Lower leg skin (tissue), 3 donors: ENCODE measurements at regions not wholly inside any gene's neighbourhood (a gene's known extent, or its start where the extent isn't known, plus 50 kb on each side); places are given as distances from the start of the nearest gene placed in this dataset.

Source experiments
- POLR2A ChIP-seq, 2 donors: fragments of 450-650 bp; IDR thresholded peaks; one replicate each; pipeline ENCODE4 v1.6.1; 2016 to 2017; ENCODE audit warnings: antibody characterized with exemption in 2 of 2, mild to moderate bottlenecking in 1 of 2, moderate library complexity in 1 of 2
- TF ChIP-seq, protein P1 (sequence below), 3 donors: fragments of 450-650 bp; IDR thresholded peaks; one replicate each; pipeline ENCODE4 v1.5.1; 2016; ENCODE audit warnings: antibody characterized with exemption in 3 of 3, mild to moderate bottlenecking in 3 of 3, moderate library complexity in 2 of 3

DNA sequence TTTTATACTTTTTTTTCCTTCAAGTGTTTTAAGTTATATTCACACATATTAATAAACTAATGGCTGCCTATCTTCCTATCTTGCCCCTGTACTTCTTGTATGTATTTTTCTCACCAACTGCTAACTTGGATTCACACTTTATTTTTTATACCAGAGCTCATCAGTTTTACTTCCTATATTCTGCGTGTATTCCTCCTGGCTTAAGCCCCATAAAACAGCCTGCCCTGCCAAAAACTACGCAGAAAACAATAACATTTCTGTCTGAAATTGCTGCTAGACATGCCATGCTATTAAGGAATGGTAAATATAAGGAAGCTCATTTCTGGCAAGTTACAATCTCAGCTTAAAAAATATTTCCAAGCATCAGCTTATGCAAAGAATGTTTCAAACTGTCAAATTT lies 172.3 kb downstream of the UBE2E3 start:
- TF ChIP-seq, protein P1, sequence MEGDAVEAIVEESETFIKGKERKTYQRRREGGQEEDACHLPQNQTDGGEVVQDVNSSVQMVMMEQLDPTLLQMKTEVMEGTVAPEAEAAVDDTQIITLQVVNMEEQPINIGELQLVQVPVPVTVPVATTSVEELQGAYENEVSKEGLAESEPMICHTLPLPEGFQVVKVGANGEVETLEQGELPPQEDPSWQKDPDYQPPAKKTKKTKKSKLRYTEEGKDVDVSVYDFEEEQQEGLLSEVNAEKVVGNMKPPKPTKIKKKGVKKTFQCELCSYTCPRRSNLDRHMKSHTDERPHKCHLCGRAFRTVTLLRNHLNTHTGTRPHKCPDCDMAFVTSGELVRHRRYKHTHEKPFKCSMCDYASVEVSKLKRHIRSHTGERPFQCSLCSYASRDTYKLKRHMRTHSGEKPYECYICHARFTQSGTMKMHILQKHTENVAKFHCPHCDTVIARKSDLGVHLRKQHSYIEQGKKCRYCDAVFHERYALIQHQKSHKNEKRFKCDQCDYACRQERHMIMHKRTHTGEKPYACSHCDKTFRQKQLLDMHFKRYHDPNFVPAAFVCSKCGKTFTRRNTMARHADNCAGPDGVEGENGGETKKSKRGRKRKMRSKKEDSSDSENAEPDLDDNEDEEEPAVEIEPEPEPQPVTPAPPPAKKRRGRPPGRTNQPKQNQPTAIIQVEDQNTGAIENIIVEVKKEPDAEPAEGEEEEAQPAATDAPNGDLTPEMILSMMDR (IDR thresholded peaks at IDR 0.05) = no peak
- no peak for TF ChIP-seq POLR2A (IDR thresholded peaks at IDR 0.05)
